Left ventricle myocardium inferior (tissue), 1 donor: ENCODE measurements at regions not wholly inside any gene's neighbourhood (a gene's known extent, or its start where the extent isn't known, plus 50 kb on each side); places are given as distances from the start of the nearest gene placed in this dataset.

Experiments used
- DNase-seq: peaks from one replicate; pipeline ENCODE4 v3.0.0-alpha.2; 2020
- H3K27ac ChIP-seq: fragments of 200-600 bp; replicated peaks from 2 replicates; pipeline ENCODE4 v1.8.0; 2021
- H3K27me3 ChIP-seq: fragments of 200-600 bp; 2 replicates; pipeline ENCODE4 v1.8.0; 2021; ENCODE audit warnings: low read depth
- H3K36me3 ChIP-seq: fragments of 200-600 bp; 2 replicates; pipeline ENCODE4 v1.8.0; 2021
- H3K4me1 ChIP-seq: fragments of 200-600 bp; 2 replicates; pipeline ENCODE4 v1.8.0; 2021
- H3K4me3 ChIP-seq: fragments of 200-600 bp; 2 replicates; pipeline ENCODE4 v1.8.0; 2021; ENCODE audit warnings: mild to moderate bottlenecking, moderate library complexity
- H3K9me3 ChIP-seq: fragments of 200-600 bp; replicated peaks from 2 replicates; pipeline ENCODE4 v1.8.0; 2021
- CTCF ChIP-seq: fragments of 200-600 bp; IDR thresholded peaks from 2 replicates; pipeline ENCODE4 v1.8.0; 2021; ENCODE audit warnings: antibody characterized with exemption, mild to moderate bottlenecking, borderline replicate concordance
- intact Hi-C: fragments of 100-400 bp; cut with micrococcal nuclease; formaldehyde crosslinking; loops from one replicate; pipeline ENCODE4 v1.11.0; 2022
- donor health status: DM: no; HTN: yes; CAD: no; lungs with severe emphysema.

DNA sequence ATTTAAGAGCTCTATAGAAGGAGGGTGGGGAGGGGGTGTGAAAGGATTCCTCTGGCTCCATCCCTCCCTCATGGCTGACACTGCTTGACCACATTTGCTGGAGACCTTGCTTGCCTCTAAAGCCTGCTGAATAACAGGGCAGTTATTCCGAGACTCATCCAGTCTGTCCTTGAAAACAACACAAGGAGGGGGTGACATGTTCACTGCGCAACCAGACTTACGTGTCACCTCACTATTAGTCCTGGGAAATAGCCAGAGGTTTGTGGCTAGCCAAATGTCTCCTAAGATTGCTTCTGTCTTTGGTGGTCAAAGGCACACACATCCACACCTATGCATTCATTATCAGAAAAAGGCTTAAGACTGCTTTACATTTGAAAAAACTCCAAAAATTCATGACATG is 256.2 kb upstream of the SKOR2 start:
- Histone ChIP-seq H3K9me3 (no peaks in the 10 kb centered on the region), H3K4me1 (peaks cover 4% of the 10 kb centered on the region), H3K36me3 (no peaks in the 10 kb centered on the region), H3K27me3 (peaks cover 5% of the 10 kb centered on the region), H3K27ac (no peak overlapping the region), H3K4me3 (no peak overlapping the region)
- no peak for TF ChIP-seq CTCF
- DNase-seq, result no peak
- intact Hi-C loops, result no loop called here

GRCh38 chr18:47506897-47507296 is 255.4 kb upstream of the SKOR2 start:
- H3K27me3 ChIP-seq, result peaks cover 8% of the 10 kb centered on the region
- no peak overlapping the region for H3K4me3 ChIP-seq
- H3K36me3 ChIP-seq, result no peaks in the 10 kb centered on the region
- no peak overlapping the region for H3K27ac ChIP-seq
- intact Hi-C loops, result no loop called here
- TF ChIP-seq CTCF, result no peak
- no peaks in the 10 kb centered on the region for H3K9me3 ChIP-seq
- peaks cover 4% of the 10 kb centered on the region for H3K4me1 ChIP-seq
- DNase-seq, result no peak

DNA sequence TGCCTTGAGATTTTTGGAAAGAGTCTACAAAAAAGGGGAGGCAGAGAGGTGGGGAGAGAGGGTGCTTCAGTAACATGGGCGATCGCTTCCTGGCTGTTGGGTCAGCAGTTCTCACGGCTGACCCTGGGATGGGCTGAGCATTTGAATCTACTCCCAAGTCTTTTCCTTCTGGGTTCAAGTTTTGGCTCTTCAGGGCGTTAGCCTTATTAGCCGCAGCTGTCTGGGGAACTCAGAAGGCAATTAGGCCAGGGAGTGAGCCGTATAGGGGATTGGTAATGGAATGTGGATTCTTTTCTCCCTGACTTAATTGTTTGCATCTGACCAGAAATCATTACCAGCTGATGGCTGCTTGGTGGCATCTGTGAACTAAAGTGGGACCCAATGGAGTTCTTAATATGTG is 250.5 kb upstream of the SKOR2 start:
- no peaks in the 10 kb centered on the region for H3K9me3 ChIP-seq
- intact Hi-C loops, result no loop called here
- no peaks in the 10 kb centered on the region for H3K36me3 ChIP-seq
- no peak overlapping the region for H3K4me3 ChIP-seq
- DNase-seq, result no peak
- H3K4me1 ChIP-seq, result no peaks in the 10 kb centered on the region
- peaks cover 47% of the 10 kb centered on the region for H3K27me3 ChIP-seq
- TF ChIP-seq CTCF, result no peak
- no peak overlapping the region for H3K27ac ChIP-seq

GRCh38 chr18:47500930-47501329 is 249.5 kb upstream of the SKOR2 start:
- Histone ChIP-seq H3K4me1 (no peaks in the 10 kb centered on the region), H3K27ac (no peak overlapping the region), H3K4me3 (no peak overlapping the region), H3K9me3 (no peaks in the 10 kb centered on the region), H3K27me3 (peaks cover 53% of the 10 kb centered on the region), H3K36me3 (no peaks in the 10 kb centered on the region)
- intact Hi-C loops, result no loop called here
- DNase-seq, result no peak
- TF ChIP-seq CTCF, result no peak

- Histone ChIP-seq H3K4me3 (no peak overlapping the region), H3K27me3 (peaks cover 27% of the 10 kb centered on the region), H3K4me1 (peaks cover 7% of the 10 kb centered on the region), H3K36me3 (no peaks in the 10 kb centered on the region), H3K9me3 (no peaks in the 10 kb centered on the region), H3K27ac (no peak overlapping the region)
- no peak for TF ChIP-seq CTCF
- intact Hi-C loops, result no loop called here
- DNase-seq, result no peak
Measured at GRCh38 chr18:47492691-47493090, 241.2 kb upstream of the SKOR2 start.

GRCh38 chr18:47490882-47491281 is 239.4 kb upstream of the SKOR2 start:
- Histone ChIP-seq H3K27me3 (peaks cover 14% of the 10 kb centered on the region), H3K36me3 (no peaks in the 10 kb centered on the region), H3K27ac (no peak overlapping the region), H3K4me1 (peaks cover 7% of the 10 kb centered on the region), H3K4me3 (no peak overlapping the region), H3K9me3 (no peaks in the 10 kb centered on the region)
- intact Hi-C loops, result no loop called here
- no peak for TF ChIP-seq CTCF
- DNase-seq, result no peak
